SU-DHL-6 (cell line): ENCODE measurements at regions not wholly inside any gene's neighbourhood (a gene's known extent, or its start where the extent isn't known, plus 50 kb on each side); places are given as distances from the start of the nearest gene placed in this dataset.

Experiments
- H2AFZ ChIP-seq: fragments of 200-600 bp; sonication (generic); 2 replicates; pipeline ENCODE4 v1.6.1; 2014; ENCODE audit warnings: low read depth, mild to moderate bottlenecking, moderate library complexity, mixed read lengths, antibody characterized with exemption, low read length; ENCODE audit not compliant: severe bottlenecking
- H3F3A ChIP-seq: fragments of 200-600 bp; shearing (Covaris generic); 2 replicates; pipeline ENCODE4 v1.6.0; 2016; ENCODE audit warnings: antibody characterized with exemption, mild to moderate bottlenecking; ENCODE audit not compliant: insufficient read depth
- H3K27ac ChIP-seq: fragments of 200-600 bp; sonication (generic); 2 replicates; pipeline ENCODE4 v1.5.1; 2016; ENCODE audit warnings: low read depth, mild to moderate bottlenecking, low read length, moderate library complexity, mixed read lengths
- H3K27me3 ChIP-seq: fragments of 200-600 bp; sonication (generic), shearing (Covaris generic); 2 replicates; pipeline ENCODE4 v1.6.0; 2014; ENCODE audit warnings: mild to moderate bottlenecking, low read length
- H3K36me3 ChIP-seq: fragments of 200-600 bp; sonication (generic); 2 replicates; pipeline ENCODE4 v1.6.1; 2014; ENCODE audit warnings: mild to moderate bottlenecking, low read length, mixed read lengths
- H3K4me2 ChIP-seq: fragments of 300-600, 200-600 bp; shearing (Covaris generic), sonication (generic); 2 replicates; pipeline ENCODE4 v1.6.0; 2014; ENCODE audit warnings: low read length, low read depth, mild to moderate bottlenecking; ENCODE audit not compliant: poor library complexity, severe bottlenecking
- H3K4me3 ChIP-seq: fragments of 200-600 bp; sonication (generic); 2 replicates; pipeline ENCODE4 v1.5.1; 2014; ENCODE audit warnings: antibody characterized with exemption, low read length, mild to moderate bottlenecking, mixed read lengths; ENCODE audit not compliant: insufficient read depth, poor library complexity, severe bottlenecking
- H3K79me2 ChIP-seq: fragments of 200-600 bp; sonication (generic); 2 replicates; pipeline ENCODE4 v1.6.1; 2014; ENCODE audit warnings: mild to moderate bottlenecking, low read length, moderate library complexity; ENCODE audit not compliant: insufficient read depth
- H3K9ac ChIP-seq: fragments of 200-600 bp; sonication (generic); 2 replicates; pipeline ENCODE4 v1.7.0; 2014; ENCODE audit warnings: mild to moderate bottlenecking, low read length
- H3K9me2 ChIP-seq: fragments of 200-600 bp; sonication (generic); replicated peaks from 2 replicates; pipeline ENCODE4 v1.6.1; 2014; ENCODE audit warnings: low read length; ENCODE audit not compliant: insufficient read depth
- H3K9me3 ChIP-seq: fragments of 200-600 bp; sonication (generic); 2 replicates; pipeline ENCODE4 v1.6.1; 2014; ENCODE audit warnings: low read length, mixed read lengths; ENCODE audit not compliant: insufficient read depth
- H4K20me1 ChIP-seq: fragments of 200-600 bp; sonication (generic); 2 replicates; pipeline ENCODE4 v1.6.1; 2014; ENCODE audit warnings: low read depth, mild to moderate bottlenecking, antibody characterized with exemption, low read length, moderate library complexity, mixed read lengths
- CTCF ChIP-seq: fragments of 200-600 bp; sonication (generic); IDR thresholded peaks from one replicate; pipeline ENCODE4 v1.5.1; 2017; ENCODE audit warnings: antibody characterized with exemption, mild to moderate bottlenecking, low read length, moderate library complexity; ENCODE audit not compliant: insufficient read depth, poor library complexity, severe bottlenecking
- EZH2phosphoT487 ChIP-seq: fragments of 200-600 bp; sonication (generic), shearing (Covaris generic); conservative IDR thresholded peaks from 2 replicates; pipeline ENCODE4 v1.6.1; 2018; ENCODE audit warnings: mild to moderate bottlenecking, antibody characterized with exemption, low read length, moderate library complexity, mixed read lengths

GRCh38 chr10:60627778-60628748 is 150.2 kb upstream of the CDK1 start:
- Histone ChIP-seq H3K9ac (no peak overlapping the region), H3K79me2 (no peaks in the 10 kb centered on the region), H3K4me2 (no peak overlapping the region), H3K36me3 (no peaks in the 10 kb centered on the region), H3K27ac (no peak overlapping the region), H3K27me3 (no peaks in the 10 kb centered on the region), H3K9me2 (no peaks in the 10 kb centered on the region), H2AFZ (no peak overlapping the region), H3K9me3 (no peaks in the 10 kb centered on the region), H4K20me1 (no peaks in the 10 kb centered on the region), H3F3A (no peaks in the 10 kb centered on the region), H3K4me3 (no peak overlapping the region)
- no peak for TF ChIP-seq CTCF
- TF ChIP-seq EZH2phosphoT487, result no peak

- Histone ChIP-seq H3K9me3 (no peaks in the 10 kb centered on the region), H3K4me3 (no peak overlapping the region), H3K27ac (no peak overlapping the region), H3K4me2 (no peak overlapping the region), H3K36me3 (no peaks in the 10 kb centered on the region), H3K9me2 (no peaks in the 10 kb centered on the region), H3F3A (no peaks in the 10 kb centered on the region), H3K27me3 (no peaks in the 10 kb centered on the region), H2AFZ (no peak overlapping the region), H3K9ac (no peak overlapping the region), H3K79me2 (no peaks in the 10 kb centered on the region), H4K20me1 (no peaks in the 10 kb centered on the region)
- TF ChIP-seq CTCF (no peak), EZH2phosphoT487 (no peak)
Measured at GRCh38 chr10:60626037-60626436, 152.2 kb upstream of the CDK1 start.

GRCh38 chr10:60623627-60624026 is 154.7 kb upstream of the CDK1 start:
- H2AFZ ChIP-seq, result no peak overlapping the region
- TF ChIP-seq EZH2phosphoT487 (no peak), CTCF (no peak)
- H3K27me3 ChIP-seq, result no peaks in the 10 kb centered on the region
- no peaks in the 10 kb centered on the region for H3K9me2 ChIP-seq
- H3K36me3 ChIP-seq, result no peaks in the 10 kb centered on the region
- H3K79me2 ChIP-seq, result no peaks in the 10 kb centered on the region
- no peak overlapping the region for H3K4me2 ChIP-seq
- no peaks in the 10 kb centered on the region for H3F3A ChIP-seq
- H4K20me1 ChIP-seq, result no peaks in the 10 kb centered on the region
- no peaks in the 10 kb centered on the region for H3K9me3 ChIP-seq
- no peak overlapping the region for H3K4me3 ChIP-seq
- no peak overlapping the region for H3K27ac ChIP-seq
- no peak overlapping the region for H3K9ac ChIP-seq
